Kidney (tissue), 13 donors: ENCODE measurements at regions not wholly inside any gene's neighbourhood (a gene's known extent, or its start where the extent isn't known, plus 50 kb on each side); places are given as distances from the start of the nearest gene placed in this dataset.

ENCODE experiments used
- DNase-seq, 5 donors: peaks; one replicate each; pipeline ENCODE4 v3.0.0-alpha.2; 2013 to 2020
- FAIRE-seq: peaks from 2 replicates; lab custom pipeline; 2012; peaks lifted over from hg19 to GRCh38; lab: Jason Lieb, UNC
- H3K27ac ChIP-seq, 2 donors: one replicate each; pipeline ENCODE4 v1.7.0; 2013; ENCODE audit warnings: low read depth in 2 of 2, low read length in 2 of 2, inconsistent platforms in 1 of 2
- H3K27me3 ChIP-seq: one replicate; pipeline ENCODE4 v1.7.1; 2013; ENCODE audit warnings: low read length, inconsistent platforms; ENCODE audit not compliant: control insufficient read depth, insufficient read depth
- H3K36me3 ChIP-seq, 3 donors: one replicate each; pipeline versions ENCODE4 v1.7.0 to v1.7.1; 2013; ENCODE audit warnings: low read length in 3 of 3, control low read depth in 1 of 3, inconsistent platforms in 1 of 3; ENCODE audit not compliant: insufficient read depth in 3 of 3, control insufficient read depth in 2 of 3
- H3K4me1 ChIP-seq, 3 donors: one replicate each; pipeline versions ENCODE4 v1.7.0 to v1.7.1; 2013; ENCODE audit warnings: low read length in 3 of 3, inconsistent platforms in 1 of 3, low read depth in 1 of 3; ENCODE audit not compliant: control insufficient read depth in 2 of 3, insufficient read depth in 2 of 3
- H3K4me3 ChIP-seq, 3 donors: one replicate each; pipeline versions ENCODE4 v1.7.0 to v1.8.1; 2013; ENCODE audit warnings: low read length in 3 of 3, control low read depth in 1 of 3, inconsistent platforms in 1 of 3
- H3K9ac ChIP-seq, 3 donors: one replicate each; pipeline versions ENCODE4 v1.7.0 to v1.7.1; 2013; ENCODE audit warnings: low read length in 3 of 3, control low read depth in 1 of 3, inconsistent platforms in 1 of 3
- H3K9me3 ChIP-seq, 3 donors: one replicate each; pipeline versions ENCODE4 v1.7.0 to v1.7.1; 2013; ENCODE audit warnings: low read length in 3 of 3, control low read depth in 1 of 3, inconsistent platforms in 1 of 3; ENCODE audit not compliant: control insufficient read depth in 2 of 3, insufficient read depth in 1 of 3
- intact Hi-C: fragments of 100-400 bp; cut with DNase I; formaldehyde crosslinking; loops from one replicate; pipeline ENCODE4 v1.11.1; 2022
- TF ChIP-seq, protein P1 (sequence below): IDR thresholded peaks from 3 replicates; pipeline ENCODE4 v1.5.1; 2012; ENCODE audit warnings: mild to moderate bottlenecking, moderate library complexity, borderline replicate concordance; ENCODE audit not compliant: insufficient read depth; ENCODE audit errors: extremely low read depth
- donor health status: control.
- donor health status: control.
- donor health status: control.
- donor health status: control.
- donor health status: control.
- donor health status: DM: yes; HTN: yes; CAD: no.
- donor health status: Normal renal cell carcinoma (clear cell type).

DNA sequence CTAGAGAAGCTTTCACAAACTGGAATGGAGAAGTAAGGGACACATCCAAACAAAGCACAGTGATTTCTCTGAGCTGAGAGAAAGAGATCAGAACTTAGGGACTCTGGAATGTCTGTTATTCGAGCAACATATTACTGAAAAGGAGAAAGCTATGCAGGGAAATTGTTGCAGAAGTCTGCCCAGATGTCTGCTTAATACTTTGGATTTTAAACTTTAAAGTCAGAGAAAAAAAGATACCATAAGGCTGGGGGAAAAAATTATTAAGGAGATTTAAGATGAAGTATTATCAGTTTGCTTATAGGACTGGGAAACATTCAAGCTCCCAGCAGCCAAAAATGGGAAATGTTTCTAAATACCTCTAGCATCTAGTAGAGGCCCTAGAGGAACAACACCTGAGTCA is 803.9 kb downstream of the TAF11L14 start:
- TF ChIP-seq, protein P1, sequence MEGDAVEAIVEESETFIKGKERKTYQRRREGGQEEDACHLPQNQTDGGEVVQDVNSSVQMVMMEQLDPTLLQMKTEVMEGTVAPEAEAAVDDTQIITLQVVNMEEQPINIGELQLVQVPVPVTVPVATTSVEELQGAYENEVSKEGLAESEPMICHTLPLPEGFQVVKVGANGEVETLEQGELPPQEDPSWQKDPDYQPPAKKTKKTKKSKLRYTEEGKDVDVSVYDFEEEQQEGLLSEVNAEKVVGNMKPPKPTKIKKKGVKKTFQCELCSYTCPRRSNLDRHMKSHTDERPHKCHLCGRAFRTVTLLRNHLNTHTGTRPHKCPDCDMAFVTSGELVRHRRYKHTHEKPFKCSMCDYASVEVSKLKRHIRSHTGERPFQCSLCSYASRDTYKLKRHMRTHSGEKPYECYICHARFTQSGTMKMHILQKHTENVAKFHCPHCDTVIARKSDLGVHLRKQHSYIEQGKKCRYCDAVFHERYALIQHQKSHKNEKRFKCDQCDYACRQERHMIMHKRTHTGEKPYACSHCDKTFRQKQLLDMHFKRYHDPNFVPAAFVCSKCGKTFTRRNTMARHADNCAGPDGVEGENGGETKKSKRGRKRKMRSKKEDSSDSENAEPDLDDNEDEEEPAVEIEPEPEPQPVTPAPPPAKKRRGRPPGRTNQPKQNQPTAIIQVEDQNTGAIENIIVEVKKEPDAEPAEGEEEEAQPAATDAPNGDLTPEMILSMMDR, result no peak
- DNase-seq, result no peak
- intact Hi-C loops, result no loop called here

DNA sequence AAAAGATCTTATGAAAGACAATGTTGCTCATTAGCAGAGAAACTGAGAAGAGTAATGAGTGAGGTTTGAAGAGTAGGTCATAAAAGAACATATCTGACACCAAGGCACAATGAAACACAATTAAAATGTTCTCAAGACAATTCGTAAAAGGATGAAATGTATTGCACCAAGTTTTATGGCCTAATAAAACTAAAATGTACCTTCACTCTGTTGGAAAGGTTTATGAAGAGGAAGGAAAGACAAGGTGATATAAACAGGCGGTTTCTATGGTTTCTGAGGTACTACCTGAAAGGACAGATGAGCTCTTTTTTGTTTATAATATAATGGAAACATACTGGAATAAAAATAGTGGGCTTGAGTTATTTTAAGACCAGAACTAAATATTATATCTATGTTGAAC is 821.3 kb downstream of the TAF11L14 start:
- intact Hi-C loops, result no loop called here
- TF ChIP-seq, protein P1, result no peak
- no peak for FAIRE-seq

More for the DNA sequence above, 803.9 kb downstream of the TAF11L14 start:
- H3K4me1 ChIP-seq, result no peaks in the 10 kb centered on the region
- H3K4me3 ChIP-seq, result no peak overlapping the region
- FAIRE-seq, result no peak
- H3K27ac ChIP-seq, result no peak overlapping the region
- no peak overlapping the region for H3K9ac ChIP-seq
- no peaks in the 10 kb centered on the region for H3K36me3 ChIP-seq
- H3K27me3 ChIP-seq, result no peaks in the 10 kb centered on the region
- H3K9me3 ChIP-seq, result no peaks in the 10 kb centered on the region

DNA sequence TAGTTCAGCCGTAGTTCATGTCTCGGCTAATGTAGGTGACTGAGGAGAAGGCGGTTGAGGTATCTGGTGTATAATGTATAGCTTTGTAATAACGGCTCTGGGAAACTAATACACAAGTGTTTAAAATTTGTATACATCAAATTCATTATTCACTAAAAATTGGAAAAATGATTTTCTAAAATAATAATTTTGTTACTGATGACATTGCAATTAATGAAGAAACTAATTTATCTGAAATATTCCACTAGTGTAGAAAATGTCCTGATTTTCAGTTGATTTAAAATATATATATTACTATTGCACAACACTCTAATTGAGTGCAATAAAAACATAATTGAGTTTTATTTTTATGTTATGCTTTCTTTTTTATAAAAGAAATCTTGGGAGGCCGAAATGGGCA is 823.0 kb downstream of the TAF11L14 start:
- Histone ChIP-seq H3K27me3 (no peaks in the 10 kb centered on the region), H3K36me3 (no peaks in the 10 kb centered on the region), H3K4me3 (no peak overlapping the region), H3K27ac (no peak overlapping the region), H3K9me3 (no peaks in the 10 kb centered on the region), H3K4me1 (no peaks in the 10 kb centered on the region), H3K9ac (no peak overlapping the region)
- DNase-seq (no peak), FAIRE-seq (no peak)
- TF ChIP-seq, protein P1, result no peak
- intact Hi-C loops, result no loop called here

More for the DNA sequence above, 821.3 kb downstream of the TAF11L14 start:
- Histone ChIP-seq H3K9ac (no peak overlapping the region), H3K27me3 (no peaks in the 10 kb centered on the region), H3K4me1 (no peaks in the 10 kb centered on the region), H3K27ac (no peak overlapping the region), H3K9me3 (no peaks in the 10 kb centered on the region), H3K4me3 (no peak overlapping the region), H3K36me3 (no peaks in the 10 kb centered on the region)
- no peak for DNase-seq

DNA sequence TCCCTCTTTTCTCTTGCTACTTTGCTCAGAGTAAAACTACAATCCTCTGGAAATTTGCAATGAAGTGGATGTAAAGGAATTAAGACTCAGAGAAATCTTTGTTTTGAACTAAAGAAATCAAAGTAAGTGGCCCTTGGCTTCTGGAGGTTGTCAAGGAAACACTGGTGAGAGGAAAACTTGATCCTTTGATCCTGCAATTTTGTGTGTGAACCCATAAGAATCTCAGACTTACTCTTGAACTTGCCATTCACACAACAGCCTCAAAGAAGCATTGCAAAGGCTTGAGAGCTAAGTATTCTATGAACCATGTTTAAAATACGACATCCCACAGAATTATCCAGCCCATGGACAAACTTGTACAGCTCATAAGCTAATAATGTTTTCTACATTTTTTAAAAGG is 827.5 kb downstream of the TAF11L14 start:
- TF ChIP-seq, protein P1, result no peak
- Histone ChIP-seq H3K4me1 (no peaks in the 10 kb centered on the region), H3K9ac (no peak overlapping the region), H3K27ac (no peak overlapping the region), H3K36me3 (no peaks in the 10 kb centered on the region), H3K9me3 (no peaks in the 10 kb centered on the region), H3K27me3 (no peaks in the 10 kb centered on the region), H3K4me3 (no peak overlapping the region)
- intact Hi-C loops, result no loop called here
- DNase-seq (no peak), FAIRE-seq (no peak)
